Stimulated activated CD4-positive, alpha-beta T cell treated with anti-CD3 and anti-CD28 coated beads, Interleukin-2, amount 100 ng/mL, for 24 hours (primary cell): ENCODE measurements at regions not wholly inside any gene's neighbourhood (a gene's known extent, or its start where the extent isn't known, plus 50 kb on each side); places are given as distances from the start of the nearest gene placed in this dataset.

Experiments used
- DNase-seq, 2 donors: peaks; one replicate each; pipeline ENCODE4 v3.0.0-alpha.2; 2020

DNA sequence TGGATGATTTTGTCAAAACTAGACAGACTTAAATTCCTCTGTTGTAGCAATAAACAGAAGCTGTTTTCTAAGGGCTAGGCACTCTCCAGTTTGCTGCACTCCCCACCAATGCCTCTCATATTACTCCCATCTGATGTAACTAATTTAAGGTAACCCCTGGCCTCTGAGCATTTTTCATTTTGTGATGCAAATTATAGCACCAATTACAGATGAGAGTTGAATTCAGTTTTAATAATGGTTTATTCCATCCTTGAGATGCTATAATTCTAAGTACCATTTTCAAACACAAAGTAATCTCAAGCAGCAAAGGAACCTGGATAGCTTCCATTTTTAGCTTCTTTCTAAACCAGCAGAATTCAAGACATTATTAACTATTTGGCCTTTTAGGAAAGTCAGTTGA, 280.4 kb upstream of the DAB1 start:
- no peak for DNase-seq

DNA sequence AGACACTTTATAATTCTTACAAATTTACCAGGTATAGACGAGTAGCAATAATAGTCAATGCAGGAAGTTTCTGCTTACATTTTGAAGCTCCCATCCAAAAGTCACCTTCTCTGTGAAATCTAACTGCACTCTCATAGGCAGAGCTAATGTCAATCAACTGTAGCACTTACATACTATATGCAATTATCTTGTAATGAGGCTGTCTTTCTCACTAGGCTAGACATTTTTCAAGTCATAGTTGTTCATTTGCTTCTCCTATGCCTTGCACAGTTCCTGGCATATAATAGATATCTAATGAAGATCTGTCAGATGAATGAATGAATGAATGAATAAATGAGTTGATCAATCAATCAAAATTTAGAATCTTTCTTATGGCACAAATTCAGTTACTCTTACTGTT, 273.0 kb upstream of the DAB1 start:
- DNase-seq: no peak

DNA sequence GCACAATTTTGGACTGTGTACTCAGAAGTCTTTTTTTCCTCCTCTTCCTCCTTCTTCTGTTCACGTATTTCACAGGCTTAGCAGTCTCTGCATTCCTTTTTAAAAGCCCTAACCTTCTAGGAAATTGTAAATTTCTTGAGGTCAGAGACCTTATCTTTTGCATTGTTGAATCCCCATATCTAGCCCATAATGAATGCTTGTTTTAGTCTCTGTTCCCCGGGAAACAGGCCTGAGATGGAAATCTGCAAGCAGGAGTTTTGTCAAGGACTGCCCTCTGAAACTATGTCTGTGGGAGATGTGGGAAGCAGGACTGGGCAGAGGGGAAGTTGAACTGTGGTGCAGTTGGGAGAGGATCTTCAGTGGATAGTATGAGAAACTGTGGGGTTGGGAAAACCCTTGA, 272.2 kb upstream of the DAB1 start:
- DNase-seq: no peak

DNA sequence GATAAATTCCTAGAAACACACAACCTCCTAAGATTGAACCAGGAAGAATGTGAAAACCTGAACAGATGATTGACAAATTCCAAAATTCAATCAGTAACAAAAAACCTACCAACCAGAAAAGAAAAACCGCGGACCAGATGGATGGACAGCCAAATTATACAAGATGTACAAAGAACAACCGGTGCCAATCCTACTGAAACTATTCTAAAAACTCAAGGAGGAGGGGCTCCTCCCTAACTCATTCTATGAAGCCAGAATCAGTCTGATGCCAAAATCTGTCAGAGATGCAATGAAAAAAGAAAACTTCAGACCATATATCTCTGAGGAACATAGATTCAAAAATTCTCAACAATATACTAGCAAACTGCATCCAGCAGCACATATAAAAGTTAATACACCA, 262.4 kb upstream of the DAB1 start:
- DNase-seq: no peak

DNA sequence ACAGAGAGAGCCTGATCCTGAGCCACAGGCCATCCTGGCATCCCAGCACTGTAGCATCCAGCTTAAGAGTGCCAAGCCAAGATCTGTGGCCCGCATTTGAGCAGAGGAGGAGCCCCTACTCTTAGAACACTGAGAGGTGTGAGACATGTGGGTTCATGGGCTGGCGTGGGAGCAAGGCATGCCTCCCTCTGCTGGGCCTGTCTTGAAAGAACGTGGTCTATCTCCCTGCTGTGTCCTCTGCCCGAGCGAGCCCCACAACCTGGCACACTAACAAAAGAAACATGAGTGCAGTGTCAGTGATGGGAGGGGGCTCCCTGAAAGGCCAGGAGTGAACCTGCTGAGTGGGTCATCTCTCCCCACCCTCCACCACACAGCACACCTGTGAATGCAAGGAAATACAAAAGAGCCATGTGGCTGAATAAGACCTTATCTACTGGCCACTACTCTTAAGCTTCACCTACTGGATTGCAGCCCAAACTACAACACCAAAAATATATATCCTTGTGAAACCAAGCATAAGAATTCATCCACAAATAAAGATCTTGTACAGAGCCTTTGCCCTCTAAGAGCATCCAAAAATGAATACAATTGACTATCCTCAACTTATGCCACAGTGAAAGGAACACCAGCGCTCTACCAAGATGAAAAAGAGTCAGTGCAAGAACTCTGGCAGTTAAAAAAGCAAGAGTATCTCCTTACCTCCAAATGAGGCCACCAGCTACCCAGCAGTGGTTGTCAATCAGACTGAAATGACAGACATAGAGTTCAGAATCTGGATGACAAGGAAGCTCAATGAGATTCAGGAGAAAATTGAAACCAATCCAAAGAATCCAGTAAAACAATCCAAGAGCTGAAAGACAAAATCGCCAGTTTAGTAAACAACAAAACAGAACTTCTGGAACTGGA, 259.4 kb upstream of the DAB1 start:
- no peak for DNase-seq

DNA sequence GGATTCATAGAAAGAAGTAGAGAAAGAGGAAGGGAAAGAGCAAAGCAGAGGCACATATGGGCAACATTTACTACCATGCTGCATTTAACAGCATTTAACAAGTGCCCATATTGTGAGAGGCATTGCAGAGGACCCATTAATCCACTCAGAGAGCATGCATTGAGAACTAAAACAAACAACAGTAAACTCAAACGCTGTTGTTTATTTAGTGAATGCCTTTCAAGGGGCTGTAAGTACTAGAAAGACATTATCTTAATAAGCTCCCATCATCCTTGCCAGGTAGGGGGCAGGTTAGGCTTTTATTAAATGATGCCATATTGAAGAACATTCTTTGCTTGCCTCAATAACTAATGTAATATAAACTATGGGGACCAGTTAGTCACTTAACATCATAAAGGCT, 254.3 kb upstream of the DAB1 start:
- DNase-seq: no peak

DNA sequence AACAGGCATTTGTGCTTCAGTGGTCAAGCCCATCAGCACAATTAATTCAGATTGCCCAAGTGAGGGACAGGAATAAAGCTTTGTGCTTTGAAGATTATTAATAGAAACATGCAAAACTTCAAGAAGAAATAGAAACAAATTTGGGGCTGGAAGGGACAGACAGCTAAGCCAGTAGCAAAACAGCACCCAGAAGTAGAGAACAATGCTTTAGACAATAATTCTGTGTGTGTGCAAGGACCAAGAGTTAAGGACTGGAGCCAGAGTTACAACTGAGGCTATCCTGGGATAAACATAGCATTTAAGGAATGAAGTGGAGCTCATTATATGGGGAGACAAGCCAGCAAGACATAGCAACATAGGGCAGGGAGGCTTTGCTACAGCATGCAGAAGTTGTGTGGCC, 251.9 kb upstream of the DAB1 start:
- DNase-seq: no peak

GRCh38 chr1:57674801-57675200, 250.9 kb upstream of the DAB1 start:
- DNase-seq: no peak

DNA sequence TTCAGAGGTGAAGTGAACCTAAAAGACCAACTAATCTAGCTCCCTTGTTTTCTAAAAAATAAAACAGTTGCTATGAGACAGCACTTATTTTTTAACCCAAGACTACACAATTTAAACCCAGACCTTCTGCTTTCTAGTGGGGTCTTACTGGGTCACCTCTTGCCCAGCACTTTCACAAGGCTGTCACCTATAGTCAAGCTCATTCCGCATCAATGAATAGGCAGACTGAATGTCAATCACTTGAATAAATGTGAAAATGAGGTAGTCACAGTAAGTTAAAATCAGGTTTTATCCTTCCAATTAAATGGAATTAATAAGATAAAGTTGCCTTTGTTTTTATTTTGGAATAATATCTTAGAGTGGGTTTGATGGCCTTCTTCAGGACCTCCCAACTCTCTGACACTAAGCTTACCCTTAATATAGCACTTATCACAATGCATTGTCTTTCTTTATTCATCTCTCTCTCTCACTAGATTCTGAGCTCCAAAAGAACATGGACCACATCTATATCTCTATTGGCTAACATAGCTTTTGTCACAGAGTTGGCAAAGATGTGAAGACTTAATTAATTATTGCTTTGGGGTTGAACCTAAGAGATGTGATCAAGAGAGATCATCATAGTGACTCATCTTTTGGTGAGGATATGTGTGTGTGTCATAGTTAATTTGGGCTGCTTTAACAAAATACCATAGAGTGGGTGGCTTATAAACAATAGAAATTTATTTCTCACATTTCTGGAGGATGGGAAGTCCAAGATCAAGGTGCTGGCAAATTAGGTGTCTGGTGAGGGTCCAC, 248.7 kb upstream of the DAB1 start:
- no peak for DNase-seq

DNA sequence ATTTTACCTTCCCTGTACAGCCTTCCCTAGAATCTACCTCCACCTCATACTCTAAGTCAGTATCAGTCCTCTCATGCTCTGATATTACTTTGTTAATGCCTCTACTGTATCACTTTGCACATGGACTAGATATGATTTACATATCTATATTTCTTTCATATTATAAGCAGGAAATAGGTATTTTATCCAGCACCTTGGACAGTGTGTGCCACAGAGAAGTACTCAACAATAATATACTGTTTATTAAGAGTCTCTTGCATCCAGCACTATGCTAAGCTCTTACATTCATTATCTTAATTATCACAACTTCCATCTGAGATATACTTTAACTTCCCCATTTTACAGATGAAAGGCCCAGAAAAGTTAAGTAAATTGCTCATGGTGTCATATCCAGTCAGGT, 247.9 kb upstream of the DAB1 start:
- no peak for DNase-seq

DNA sequence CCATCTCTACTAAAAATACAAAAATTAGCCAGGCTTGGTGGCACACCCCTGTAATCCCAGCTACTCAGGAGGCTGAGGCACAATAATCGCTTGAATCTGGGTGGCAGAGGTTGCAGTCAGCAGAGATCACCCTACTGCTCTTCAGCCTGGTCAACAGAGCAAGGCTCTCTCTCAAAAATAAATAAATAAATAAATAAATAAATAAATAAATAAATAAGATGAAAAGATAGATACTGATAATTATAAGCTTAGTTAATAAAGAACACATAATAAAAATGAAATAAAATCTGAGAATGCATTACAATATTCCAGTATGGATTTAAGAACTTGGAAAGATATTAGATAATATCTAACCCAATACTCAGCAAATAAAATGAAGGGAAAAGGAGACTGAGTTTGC, 235.9 kb upstream of the DAB1 start:
- DNase-seq: no peak

- no peak for DNase-seq
These were observed 231.3 kb upstream of the DAB1 start for GRCh38 chr1:57655161-57655560.

DNA sequence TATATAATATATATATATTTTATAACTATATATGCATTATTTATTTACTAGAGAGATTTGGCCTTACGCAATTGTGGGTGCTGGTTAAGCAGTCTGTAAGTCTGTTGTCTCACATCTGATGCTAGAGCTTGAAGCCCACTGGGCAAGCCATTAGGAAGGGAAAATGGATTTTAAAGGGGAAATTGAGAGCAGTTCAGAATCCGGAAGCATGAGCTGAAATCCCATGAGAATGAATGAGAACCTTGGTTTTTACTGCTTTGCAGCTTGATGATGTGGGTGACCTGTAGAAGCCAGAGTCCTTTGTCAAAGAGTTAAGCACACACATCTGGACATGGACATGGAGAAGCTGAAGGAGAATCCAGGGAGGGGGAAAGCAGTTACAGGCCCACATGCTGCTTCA, 220.8 kb upstream of the DAB1 start:
- DNase-seq: no peak

GRCh38 chr1:57638239-57638638, 214.4 kb upstream of the DAB1 start:
- no peak for DNase-seq

DNA sequence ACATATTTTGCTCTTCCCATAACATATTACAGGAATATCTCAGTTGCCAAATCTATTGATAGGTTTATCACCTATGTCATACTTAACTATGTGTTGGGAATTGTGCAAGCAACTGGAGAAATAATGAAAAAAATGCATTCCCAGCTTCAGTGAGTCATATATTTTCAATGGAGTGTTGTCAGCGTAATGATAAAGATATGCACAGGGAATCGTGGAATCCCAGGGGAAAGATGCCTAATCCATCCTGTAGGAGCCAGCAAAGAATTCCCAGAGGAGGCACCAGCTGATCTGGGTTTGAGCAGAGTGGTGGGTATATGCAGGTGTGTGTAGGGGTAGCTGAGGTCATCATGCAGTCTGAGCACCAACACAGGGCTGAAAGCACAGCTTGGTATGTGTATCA, 213.3 kb upstream of the DAB1 start:
- no peak for DNase-seq

DNA sequence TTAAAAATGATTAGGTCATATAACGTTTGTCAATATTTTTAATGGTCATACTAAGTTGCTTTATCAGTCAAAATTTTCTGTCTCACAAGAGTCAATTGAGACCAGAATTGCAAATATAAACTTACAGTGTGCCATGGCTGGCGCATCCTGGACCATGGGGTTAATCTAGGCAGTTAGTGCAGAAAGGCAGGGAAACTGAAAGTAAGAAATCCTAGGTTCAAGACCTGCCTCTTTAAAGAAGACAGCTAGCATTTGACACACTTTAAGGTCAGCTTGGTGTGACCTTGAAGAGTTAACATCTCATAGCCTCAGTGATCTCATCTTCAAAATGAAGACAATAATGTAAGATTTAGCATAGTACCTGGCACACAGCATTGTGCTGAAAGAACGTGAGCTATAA, 210.0 kb upstream of the DAB1 start:
- DNase-seq: no peak

DNA sequence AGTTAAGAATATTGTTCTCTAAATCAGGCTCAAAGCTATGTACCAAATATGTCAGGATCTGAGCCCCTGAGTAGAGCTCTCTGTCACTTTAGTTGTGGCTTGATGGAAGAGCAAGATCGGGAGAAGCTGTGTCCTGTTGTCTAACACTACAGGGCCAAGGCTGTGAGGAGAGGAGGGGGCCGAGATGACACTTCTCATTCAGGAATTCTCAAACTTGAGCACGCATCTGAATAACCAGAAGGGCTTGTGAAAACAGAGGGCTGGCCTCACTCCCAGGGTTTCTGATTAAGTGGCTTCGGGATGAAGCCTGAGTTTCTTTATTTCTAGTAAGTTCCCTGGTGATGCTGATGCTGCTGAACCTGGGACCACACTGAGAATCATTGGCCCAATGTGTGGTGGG, 209.2 kb upstream of the DAB1 start:
- DNase-seq: no peak

DNA sequence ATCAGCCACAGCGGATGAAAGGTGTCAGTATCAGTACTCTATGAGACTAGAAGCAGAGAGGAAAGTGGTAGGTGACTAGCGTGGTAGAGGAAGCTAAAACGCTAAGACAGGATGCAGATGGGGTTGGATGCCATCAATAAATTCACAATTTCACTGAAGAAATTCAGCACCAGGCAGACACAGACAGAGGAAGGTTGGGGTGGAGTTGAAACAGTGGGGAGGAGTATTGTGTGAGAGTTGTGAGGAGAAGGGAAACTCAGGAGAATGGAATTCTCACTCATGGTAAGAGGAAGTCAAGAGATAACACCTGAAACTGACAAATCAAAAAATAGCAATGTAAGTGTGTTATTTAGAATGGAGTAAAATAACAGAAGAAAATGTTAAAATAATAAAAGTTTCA, 208.5 kb upstream of the DAB1 start:
- no peak for DNase-seq

DNA sequence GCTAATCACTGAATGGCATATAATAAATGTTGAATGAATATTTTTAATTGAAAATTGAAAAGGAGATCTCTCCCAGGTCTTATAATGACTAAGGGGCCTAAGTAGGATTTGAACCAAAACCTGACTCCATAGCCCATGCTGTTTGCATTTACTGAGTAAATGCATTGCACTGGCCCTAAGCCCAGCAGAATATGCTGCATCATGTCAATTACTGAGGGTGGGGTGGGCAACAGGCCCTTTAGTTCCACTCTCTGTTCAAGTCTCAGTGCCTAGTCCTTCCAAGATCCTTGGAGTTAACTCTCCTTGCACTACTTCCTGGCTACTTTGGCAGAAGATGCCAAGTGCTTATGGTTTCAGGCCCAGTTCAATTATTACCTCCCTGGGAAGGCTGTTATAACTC, 203.8 kb upstream of the DAB1 start:
- DNase-seq: no peak

GRCh38 chr1:57623791-57624538, 200.1 kb upstream of the DAB1 start:
- no peak for DNase-seq

DNA sequence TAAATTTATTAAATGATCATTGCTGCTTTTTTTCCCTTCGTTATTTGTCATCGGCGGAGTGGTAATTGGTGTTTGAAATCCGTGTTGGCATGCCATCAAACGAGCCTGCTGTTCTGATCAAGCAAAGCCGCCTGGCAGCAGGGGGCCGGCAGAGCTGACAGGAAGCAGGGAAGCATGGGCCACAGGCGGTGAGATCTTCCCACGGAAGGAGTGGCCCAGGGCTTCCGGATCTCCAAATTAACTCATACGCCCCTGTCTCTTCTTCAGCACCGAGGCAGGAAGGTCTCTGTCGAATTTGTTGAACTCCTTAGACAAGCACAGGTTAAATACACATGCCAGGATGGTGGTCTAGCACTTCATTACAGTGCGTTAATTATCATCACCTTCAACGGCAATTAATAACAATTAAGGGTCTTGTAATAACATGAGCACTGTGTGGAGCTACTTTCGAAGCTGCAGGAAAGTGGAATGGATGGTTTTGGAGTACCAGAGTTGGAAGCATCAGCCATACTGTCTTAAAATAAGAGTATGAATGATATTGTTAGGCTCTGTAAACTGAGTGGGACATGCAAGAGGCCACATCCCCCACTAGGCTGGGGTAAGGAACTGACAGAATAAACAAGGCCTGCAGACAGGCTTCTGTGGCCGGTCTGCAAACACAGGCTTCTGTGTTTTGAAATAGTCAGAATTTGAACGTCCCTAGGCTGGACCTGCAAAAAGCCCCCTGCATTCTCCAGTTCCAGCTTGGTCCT, 199.4 kb upstream of the DAB1 start:
- DNase-seq: no peak

- no peak for DNase-seq
These were observed 197.9 kb upstream of the DAB1 start for GRCh38 chr1:57621776-57622175.

DNA sequence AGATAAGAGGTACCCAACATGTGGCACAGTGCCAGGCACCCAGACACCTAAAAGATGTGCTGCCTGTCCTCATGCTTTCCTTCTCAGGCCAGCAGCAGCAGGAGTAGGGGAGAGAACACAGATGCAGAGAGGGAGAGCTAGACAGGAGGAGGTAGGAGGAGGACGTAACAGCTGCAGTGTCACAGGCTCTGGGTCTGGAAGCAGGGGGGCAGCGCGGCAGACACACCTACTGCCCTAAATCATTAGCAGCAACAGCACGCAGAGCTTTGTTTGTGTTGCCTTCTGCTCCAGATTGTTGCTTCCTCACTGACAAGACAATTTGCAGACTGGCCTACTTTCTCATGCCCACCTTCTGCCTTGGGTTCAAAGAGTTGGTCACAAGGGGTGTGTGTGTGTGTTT, 196.7 kb upstream of the DAB1 start:
- DNase-seq: no peak
